ENCODE measurements at regions not wholly inside any gene's neighbourhood (a gene's known extent, or its start where the extent isn't known, plus 50 kb on each side); places are given as distances from the start of the nearest gene placed in this dataset.
A peak's percentile ranks its signal among the peaks of the same experiment; 100 is the strongest.

DNA sequence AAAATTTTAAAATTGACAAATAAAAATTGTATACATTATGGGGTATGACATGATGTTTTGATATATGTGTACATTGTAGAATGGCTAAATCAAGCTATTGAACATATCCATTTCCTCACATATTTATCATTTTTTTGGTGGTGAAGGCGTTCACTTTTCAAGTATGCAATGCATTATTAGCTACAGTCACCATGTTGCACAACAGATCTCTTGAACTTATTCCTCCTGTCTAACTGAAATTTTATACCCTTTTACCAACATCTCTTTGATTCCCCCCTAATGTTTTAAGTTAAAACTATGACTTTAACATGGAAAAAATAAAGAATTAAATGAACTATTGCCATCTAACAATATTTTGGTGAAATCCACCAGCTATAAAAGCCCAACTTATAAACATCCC is 65.2 kb upstream of the UST start:
- H3K4me3 ChIP-seq (ENCODE audit: low read length), result no peak overlapping the region
- no peaks in the 10 kb centered on the region for H3K27me3 ChIP-seq (ENCODE audit: control insufficient read depth, insufficient read depth, low read length)
- DNase-seq, result no peak
- no peak overlapping the region for H3K27ac ChIP-seq (ENCODE audit: low read length)
- WGBS (ENCODE audit: insufficient coverage), result no CpG with 5 or more reads among the region's 1 CpG
- no peaks in the 10 kb centered on the region for H3K9me3 ChIP-seq (replicated peaks; ENCODE audit: control insufficient read depth, low read depth, low read length)
- H3K4me1 ChIP-seq (ENCODE audit: control insufficient read depth, insufficient read depth, low read length), result no peaks in the 10 kb centered on the region
- no peaks in the 10 kb centered on the region for H3K36me3 ChIP-seq (ENCODE audit: control insufficient read depth, insufficient read depth, low read length)

DNA sequence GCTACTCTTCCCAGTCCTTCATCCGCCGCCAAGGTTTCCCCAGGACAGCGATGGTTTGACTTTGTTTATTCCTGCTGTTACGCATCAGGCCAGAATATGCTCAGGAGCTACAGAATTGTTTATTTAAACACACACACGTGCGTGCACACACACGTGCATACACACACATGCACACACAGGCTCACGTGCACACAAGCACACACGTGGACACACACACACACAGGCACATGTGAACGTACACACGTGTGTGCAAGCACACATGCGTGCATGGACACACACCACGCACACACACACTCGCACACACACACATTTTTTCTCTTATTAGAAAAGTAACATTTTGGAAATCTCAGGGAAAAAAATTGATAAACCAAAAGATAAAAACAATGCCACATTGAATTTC is 64.6 kb upstream of the UST start:
- H3K4me3 ChIP-seq (ENCODE audit: low read length), result no peak overlapping the region
- DNase-seq, result no peak
- H3K4me1 ChIP-seq (ENCODE audit: control insufficient read depth, insufficient read depth, low read length), result no peaks in the 10 kb centered on the region
- H3K27ac ChIP-seq (ENCODE audit: low read length), result no peak overlapping the region
- H3K36me3 ChIP-seq (ENCODE audit: control insufficient read depth, insufficient read depth, low read length), result no peaks in the 10 kb centered on the region
- no peaks in the 10 kb centered on the region for H3K9me3 ChIP-seq (replicated peaks; ENCODE audit: control insufficient read depth, low read depth, low read length)
- 74% methylated on average over 9 of the region's 14 CpGs for WGBS (ENCODE audit: insufficient coverage)
- H3K27me3 ChIP-seq (ENCODE audit: control insufficient read depth, insufficient read depth, low read length), result no peaks in the 10 kb centered on the region

DNA sequence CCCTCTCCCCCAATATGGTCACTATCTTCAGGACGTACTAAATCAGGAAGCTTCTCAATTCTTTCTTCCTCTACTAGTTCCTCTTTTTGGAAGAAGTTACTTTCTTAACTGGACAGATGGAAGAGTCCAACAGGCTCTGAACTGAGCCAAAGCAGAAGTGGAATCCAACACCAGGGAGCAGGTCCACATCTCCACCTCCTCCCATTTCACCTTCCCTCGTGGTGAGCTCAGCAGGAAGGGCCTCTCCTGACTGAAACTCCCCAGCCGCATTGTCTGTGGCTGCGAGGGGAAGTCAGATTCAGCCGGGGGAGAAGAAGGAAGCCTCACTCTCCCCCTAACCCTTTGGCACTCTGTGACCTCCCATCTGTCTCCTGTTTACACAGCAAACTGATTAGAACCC is 63.8 kb upstream of the UST start:
- H3K4me3 ChIP-seq (ENCODE audit: low read length), result no peak overlapping the region
- H3K9me3 ChIP-seq (replicated peaks; ENCODE audit: control insufficient read depth, low read depth, low read length), result no peaks in the 10 kb centered on the region
- H3K27me3 ChIP-seq (ENCODE audit: control insufficient read depth, insufficient read depth, low read length), result no peaks in the 10 kb centered on the region
- no CpG with 5 or more reads among the region's 5 CpGs for WGBS (ENCODE audit: insufficient coverage)
- no peaks in the 10 kb centered on the region for H3K36me3 ChIP-seq (ENCODE audit: control insufficient read depth, insufficient read depth, low read length)
- H3K27ac ChIP-seq (ENCODE audit: low read length), result no peak overlapping the region
- peak; percentile 68 for DNase-seq
- no peaks in the 10 kb centered on the region for H3K4me1 ChIP-seq (ENCODE audit: control insufficient read depth, insufficient read depth, low read length)

DNA sequence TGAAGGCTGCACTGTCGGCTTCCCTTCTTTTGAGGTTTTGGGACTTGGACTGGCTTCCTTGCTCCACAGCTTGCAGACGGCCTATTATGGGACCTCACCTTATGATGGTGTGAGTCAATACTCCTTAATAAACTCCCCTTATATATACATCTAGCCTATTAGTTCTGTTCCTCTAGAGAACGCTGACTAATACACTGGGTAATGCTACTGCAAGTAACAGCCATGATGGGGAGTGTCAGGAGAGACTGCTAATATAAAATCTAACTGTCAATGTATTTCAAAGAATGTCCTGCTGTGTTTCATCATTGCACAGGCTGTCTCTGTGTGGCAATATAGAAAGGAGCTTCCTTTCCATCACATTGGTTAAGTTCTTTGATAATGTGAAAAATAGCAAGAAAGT is 57.7 kb upstream of the UST start:
- no peaks in the 10 kb centered on the region for H3K27me3 ChIP-seq (ENCODE audit: control insufficient read depth, insufficient read depth, low read length)
- H3K9me3 ChIP-seq (replicated peaks; ENCODE audit: control insufficient read depth, low read depth, low read length), result no peaks in the 10 kb centered on the region
- H3K4me1 ChIP-seq (ENCODE audit: control insufficient read depth, insufficient read depth, low read length), result no peaks in the 10 kb centered on the region
- H3K27ac ChIP-seq (ENCODE audit: low read length), result no peak overlapping the region
- DNase-seq, result no peak
- no peaks in the 10 kb centered on the region for H3K36me3 ChIP-seq (ENCODE audit: control insufficient read depth, insufficient read depth, low read length)
- 100% methylated on average over 1 of the region's 3 CpGs for WGBS (ENCODE audit: insufficient coverage)
- no peak overlapping the region for H3K4me3 ChIP-seq (ENCODE audit: low read length)

DNA sequence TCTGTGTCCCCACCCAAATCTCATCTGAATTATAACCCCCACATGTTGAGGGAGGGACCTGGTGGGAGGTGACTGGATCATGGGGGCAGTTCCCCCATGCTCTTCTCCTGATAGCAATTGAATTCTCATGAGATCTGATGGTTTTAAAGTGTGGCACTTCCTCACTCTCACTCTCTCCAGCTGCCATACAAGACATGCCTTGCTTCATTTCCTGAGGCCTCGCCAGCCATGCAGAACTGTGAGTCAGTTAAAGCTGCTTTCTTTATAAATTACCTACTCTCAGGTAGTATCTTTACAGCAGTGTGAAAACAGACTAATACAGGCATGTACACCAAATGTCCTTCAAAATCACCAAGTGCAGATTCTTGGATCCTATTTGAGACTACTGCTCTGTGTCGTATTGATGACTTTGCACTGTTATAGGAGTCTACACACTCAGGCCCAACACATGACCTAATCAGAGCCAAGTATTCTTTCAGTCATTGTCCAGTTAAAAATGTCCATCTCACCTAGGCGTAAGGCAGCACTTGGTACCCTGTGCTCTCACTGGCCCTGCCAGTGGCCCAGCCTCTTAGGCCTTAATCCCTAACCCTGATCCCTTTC is 52.8 kb upstream of the UST start:
- H3K27ac ChIP-seq (ENCODE audit: low read length), result no peak overlapping the region
- H3K27me3 ChIP-seq (ENCODE audit: control insufficient read depth, insufficient read depth, low read length), result no peaks in the 10 kb centered on the region
- no peaks in the 10 kb centered on the region for H3K4me1 ChIP-seq (ENCODE audit: control insufficient read depth, insufficient read depth, low read length)
- H3K9me3 ChIP-seq (replicated peaks; ENCODE audit: control insufficient read depth, low read depth, low read length), result no peaks in the 10 kb centered on the region
- no peak for DNase-seq
- H3K36me3 ChIP-seq (ENCODE audit: control insufficient read depth, insufficient read depth, low read length), result no peaks in the 10 kb centered on the region
- no peak overlapping the region for H3K4me3 ChIP-seq (ENCODE audit: low read length)
- no CpG with 5 or more reads among the region's 3 CpGs for WGBS (ENCODE audit: insufficient coverage)
